LNCAP (cell line): ENCODE measurements at regions not wholly inside any gene's neighbourhood (a gene's known extent, or its start where the extent isn't known, plus 50 kb on each side); places are given as distances from the start of the nearest gene placed in this dataset.

Experiments used
- CTCF ChIP-seq: fragments of 450-650 bp; IDR thresholded peaks from 2 replicates; pipeline ENCODE4 v1.5.1; 2017; ENCODE audit warnings: mild to moderate bottlenecking

- no peak for TF ChIP-seq CTCF
Observed at GRCh38 chr20:57991211-57991881, 237.1 kb downstream of the ANKRD60 start.

- no peak for TF ChIP-seq CTCF
Observed at GRCh38 chr20:57990396-57990987, 238.0 kb downstream of the ANKRD60 start.

GRCh38 chr20:57988828-57989227 lies 239.6 kb downstream of the ANKRD60 start:
- TF ChIP-seq CTCF = no peak

GRCh38 chr20:57988422-57988821 lies 240.0 kb downstream of the ANKRD60 start:
- no peak for TF ChIP-seq CTCF

GRCh38 chr20:57987659-57988058 lies 240.8 kb downstream of the ANKRD60 start:
- no peak for TF ChIP-seq CTCF

GRCh38 chr20:57986666-57987065 lies 241.8 kb downstream of the ANKRD60 start:
- TF ChIP-seq CTCF = no peak

GRCh38 chr20:57985278-57985677 lies 243.2 kb downstream of the ANKRD60 start:
- TF ChIP-seq CTCF = no peak

GRCh38 chr20:57983082-57983481 lies 245.4 kb downstream of the ANKRD60 start:
- TF ChIP-seq CTCF = no peak
